WERI-Rb-1 (cell line): ENCODE measurements at regions not wholly inside any gene's neighbourhood (a gene's known extent, or its start where the extent isn't known, plus 50 kb on each side); places are given as distances from the start of the nearest gene placed in this dataset.
"Not testable (repeated sequence)": the region's sequence is repeated elsewhere in the genome, so short reads cannot be mapped to it uniquely, and the experiment has no call there.

Experiments
- DNase-seq: peaks from one replicate; pipeline ENCODE4 v3.0.0-alpha.2; 2020
- H3K27ac ChIP-seq: fragments of 250-450 bp; sonication (Bioruptor Pico); 2 replicates; pipeline ENCODE4 v1.5.1; 2020; ENCODE audit warnings: mild to moderate bottlenecking, moderate library complexity
- H3K27me3 ChIP-seq: fragments of 250-450 bp; sonication (Bioruptor Pico); 2 replicates; pipeline ENCODE4 v1.5.1; 2021; ENCODE audit warnings: mild to moderate bottlenecking, low read depth, moderate library complexity; ENCODE audit not compliant: insufficient read depth, severe bottlenecking
- H3K36me3 ChIP-seq: fragments of 250-450 bp; sonication (Bioruptor Pico); 2 replicates; pipeline ENCODE4 v1.5.1; 2020; ENCODE audit warnings: mild to moderate bottlenecking, moderate library complexity
- H3K4me3 ChIP-seq: 2 replicates; pipeline ENCODE4 v1.5.1; 2011; ENCODE audit warnings: low read depth, mild to moderate bottlenecking, control low read depth, low read length
- H3K9me3 ChIP-seq: fragments of 250-450 bp; sonication (Bioruptor Pico); 2 replicates; pipeline ENCODE4 v1.5.1; 2021; ENCODE audit warnings: mild to moderate bottlenecking, moderate library complexity; ENCODE audit not compliant: severe bottlenecking
- CTCF ChIP-seq: IDR thresholded peaks from 2 replicates; pipeline ENCODE4 v1.5.1; 2011; ENCODE audit warnings: low read depth, mild to moderate bottlenecking, control low read depth, inconsistent platforms, low read length

GRCh38 chr13:52565324-52565723 lies 76.9 kb upstream of the HNRNPA1L2 start:
- not testable (repeated sequence) for H3K9me3 ChIP-seq, H3K27me3 ChIP-seq, DNase-seq, H3K4me3 ChIP-seq, H3K27ac ChIP-seq, H3K36me3 ChIP-seq

GRCh38 chr13:52569904-52570602 lies 72.2 kb upstream of the HNRNPA1L2 start:
- H3K9me3 ChIP-seq, H3K36me3 ChIP-seq, H3K27me3 ChIP-seq, H3K4me3 ChIP-seq, H3K27ac ChIP-seq: not testable (repeated sequence)
- peak; percentile 25; the same call in 1 of the 2 replicates for TF ChIP-seq CTCF
- DNase-seq = peak; percentile 44

- H3K27me3 ChIP-seq, H3K4me3 ChIP-seq, H3K9me3 ChIP-seq, DNase-seq, H3K27ac ChIP-seq, H3K36me3 ChIP-seq: not testable (repeated sequence)
Observed at GRCh38 chr13:52571163-52571562, 71.1 kb upstream of the HNRNPA1L2 start.

- not testable (repeated sequence) for H3K9me3 ChIP-seq, H3K27ac ChIP-seq, H3K4me3 ChIP-seq, H3K27me3 ChIP-seq, DNase-seq, H3K36me3 ChIP-seq
Observed at GRCh38 chr13:52582962-52583361, 59.3 kb upstream of the HNRNPA1L2 start.
